Astrocyte (in vitro differentiated cells and primary cell): ENCODE measurements at regions not wholly inside any gene's neighbourhood (a gene's known extent, or its start where the extent isn't known, plus 50 kb on each side); places are given as distances from the start of the nearest gene placed in this dataset.

Experiments
- EZH2 ChIP-seq: IDR thresholded peaks from 2 replicates; pipeline ENCODE4 v1.6.1; 2012; ENCODE audit warnings: mild to moderate bottlenecking, low read length, inconsistent platforms; ENCODE audit not compliant: insufficient read depth
- TF ChIP-seq, protein P1 (sequence below): IDR thresholded peaks from 2 replicates; pipeline ENCODE4 v1.5.1; 2011; ENCODE audit warnings: low read depth, mild to moderate bottlenecking, inconsistent platforms, low read length, moderate library complexity; ENCODE audit not compliant: insufficient read depth

DNA sequence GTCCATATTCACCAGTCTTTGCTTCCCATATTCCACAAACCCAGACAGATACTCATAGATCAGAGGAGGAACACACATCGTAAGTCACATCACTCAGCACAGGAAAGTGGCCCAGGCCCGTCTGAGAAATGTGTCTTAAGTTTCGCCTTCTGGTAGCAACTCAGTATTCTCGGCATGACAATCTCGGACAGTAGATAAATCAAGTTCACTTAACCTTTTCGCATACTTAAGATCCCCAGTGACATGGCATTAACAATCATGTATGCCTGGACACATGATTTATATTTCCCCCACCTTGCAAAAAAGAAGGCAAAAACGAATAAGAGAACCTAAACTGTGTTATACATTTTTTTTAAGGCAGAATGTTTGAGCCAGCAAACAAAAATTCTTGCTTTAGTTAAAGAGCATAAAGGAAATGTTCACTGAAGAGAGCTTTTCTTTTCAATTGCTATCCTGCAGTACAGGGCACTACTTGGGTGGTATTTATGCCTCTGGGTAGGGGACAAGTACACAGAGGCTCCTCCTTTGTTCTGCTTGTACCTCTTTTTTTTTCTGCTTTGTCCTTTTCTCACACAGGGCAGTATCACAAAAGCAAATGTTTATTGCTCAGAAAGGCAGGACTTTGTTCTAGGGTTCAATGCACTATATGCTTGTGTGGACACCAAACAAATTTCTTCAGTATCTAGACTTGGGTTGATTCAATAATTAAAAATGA is 360.6 kb downstream of the TDRD3 start:
- TF ChIP-seq, protein P1, sequence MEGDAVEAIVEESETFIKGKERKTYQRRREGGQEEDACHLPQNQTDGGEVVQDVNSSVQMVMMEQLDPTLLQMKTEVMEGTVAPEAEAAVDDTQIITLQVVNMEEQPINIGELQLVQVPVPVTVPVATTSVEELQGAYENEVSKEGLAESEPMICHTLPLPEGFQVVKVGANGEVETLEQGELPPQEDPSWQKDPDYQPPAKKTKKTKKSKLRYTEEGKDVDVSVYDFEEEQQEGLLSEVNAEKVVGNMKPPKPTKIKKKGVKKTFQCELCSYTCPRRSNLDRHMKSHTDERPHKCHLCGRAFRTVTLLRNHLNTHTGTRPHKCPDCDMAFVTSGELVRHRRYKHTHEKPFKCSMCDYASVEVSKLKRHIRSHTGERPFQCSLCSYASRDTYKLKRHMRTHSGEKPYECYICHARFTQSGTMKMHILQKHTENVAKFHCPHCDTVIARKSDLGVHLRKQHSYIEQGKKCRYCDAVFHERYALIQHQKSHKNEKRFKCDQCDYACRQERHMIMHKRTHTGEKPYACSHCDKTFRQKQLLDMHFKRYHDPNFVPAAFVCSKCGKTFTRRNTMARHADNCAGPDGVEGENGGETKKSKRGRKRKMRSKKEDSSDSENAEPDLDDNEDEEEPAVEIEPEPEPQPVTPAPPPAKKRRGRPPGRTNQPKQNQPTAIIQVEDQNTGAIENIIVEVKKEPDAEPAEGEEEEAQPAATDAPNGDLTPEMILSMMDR, result no peak
- no peak for TF ChIP-seq EZH2
